Caco-2 (cell line): ENCODE measurements at regions not wholly inside any gene's neighbourhood (a gene's known extent, or its start where the extent isn't known, plus 50 kb on each side); places are given as distances from the start of the nearest gene placed in this dataset.

Experiments used
- BruUV-seq: library from RNA; stranded (reverse); fragments of 400-500 nt; replicated peaks from 2 replicates; lab custom pipeline; 2021; lab: Mats Ljungman, UMichigan
- CTCF ChIA-PET: fragments of 300-600 bp; sonication (Branson Sonifier 250); formaldehyde crosslinking; loops from one replicate; lab custom pipeline; 2022; ENCODE audit warnings: antibody characterized with exemption; lab: Charles Lee
- POLR2A ChIA-PET: fragments of 300-600 bp; sonication (Branson Sonifier 250); formaldehyde crosslinking; loops from one replicate; lab custom pipeline; 2022; ENCODE audit warnings: antibody characterized with exemption; lab: Charles Lee
- DNase-seq, 2 experiments: peaks; one replicate each; pipeline versions ENCODE4 v3.0.0 to v3.0.0-alpha.2; 2020 to 2022
- H3K27me3 ChIP-seq: replicated peaks from 2 replicates; pipeline ENCODE4 v1.6.0; 2011; ENCODE audit warnings: low read length; ENCODE audit not compliant: control insufficient read depth, insufficient read depth
- H3K36me3 ChIP-seq: 2 replicates; pipeline ENCODE4 v1.5.1; 2011; ENCODE audit warnings: low read length; ENCODE audit not compliant: control insufficient read depth, insufficient read depth
- H3K4me1 ChIP-seq: fragments of 250-450 bp; sonication (Bioruptor Pico); 2 replicates; pipeline ENCODE4 v1.5.1; 2020; ENCODE audit warnings: mild to moderate bottlenecking
- H3K4me3 ChIP-seq: 2 replicates; pipeline ENCODE4 v1.5.1; 2011; ENCODE audit warnings: low read depth, mild to moderate bottlenecking, control low read depth, low read length
- H3K9me3 ChIP-seq: fragments of 250-450 bp; sonication (Bioruptor Pico); 2 replicates; pipeline ENCODE4 v1.5.1; 2020; ENCODE audit warnings: mild to moderate bottlenecking, moderate library complexity
- H3K27ac Mint-ChIP-seq: one replicate; pipeline ENCODE4 v1.8.0; 2022; ENCODE audit warnings: mixed read lengths; ENCODE audit not compliant: unreplicated experiment
- H3K27me3 Mint-ChIP-seq: one replicate; pipeline ENCODE4 v1.8.0; 2022; ENCODE audit warnings: mixed read lengths; ENCODE audit not compliant: insufficient read depth, unreplicated experiment
- H3K36me3 Mint-ChIP-seq: one replicate; pipeline ENCODE4 v1.8.0; 2022; ENCODE audit warnings: mild to moderate bottlenecking, mixed read lengths; ENCODE audit not compliant: insufficient read depth, unreplicated experiment
- H3K4me1 Mint-ChIP-seq: one replicate; pipeline ENCODE4 v1.8.0; 2022; ENCODE audit warnings: low read depth, mixed read lengths; ENCODE audit not compliant: unreplicated experiment
- H3K4me3 Mint-ChIP-seq: one replicate; pipeline ENCODE4 v1.8.0; 2022; ENCODE audit warnings: mild to moderate bottlenecking, moderate library complexity, mixed read lengths; ENCODE audit not compliant: unreplicated experiment
- H3K9me3 Mint-ChIP-seq: one replicate; pipeline ENCODE4 v1.8.0; 2022; ENCODE audit warnings: mixed read lengths; ENCODE audit not compliant: unreplicated experiment
- CTCF ChIP-seq, 2 experiments: fragments of 200-600 bp in 1 of 2; IDR thresholded peaks; 1 replicate in 1 of 2; 2 replicates in 1 of 2; pipeline versions ENCODE4 v1.5.1 to v1.8.0; 2011 to 2022; ENCODE audit warnings: antibody characterized with exemption in 1 of 2, control low read depth in 1 of 2, inconsistent platforms in 1 of 2, low read depth in 1 of 2, low read length in 1 of 2, mild to moderate bottlenecking in 1 of 2, moderate library complexity in 1 of 2; ENCODE audit not compliant: insufficient read depth in 1 of 2, severe bottlenecking in 1 of 2, unreplicated experiment in 1 of 2
- intact Hi-C: fragments of 100-400 bp; cut with micrococcal nuclease; formaldehyde crosslinking; loops from one replicate; pipeline ENCODE4 v1.10.0; 2022; ENCODE audit not compliant: unreplicated experiment

- no peaks in the 10 kb centered on the region for H3K27me3 Mint-ChIP-seq
- CTCF ChIA-PET, result no interaction called here
- Histone ChIP-seq H3K4me1 (no peaks in the 10 kb centered on the region), H3K4me3 (no peak overlapping the region), H3K9me3 (no peaks in the 10 kb centered on the region), H3K27me3 (no peaks in the 10 kb centered on the region), H3K36me3 (no peaks in the 10 kb centered on the region)
- TF ChIP-seq CTCF (IDR thresholded peaks at IDR 0.05; ENCODE audit: insufficient read depth in 1 of 2, low read depth in 1 of 2, low read length in 1 of 2, severe bottlenecking in 1 of 2, unreplicated experiment in 1 of 2), result no peak
- intact Hi-C loops, result no loop called here
- H3K4me3 Mint-ChIP-seq, result no peak overlapping the region
- no peak overlapping the region for H3K27ac Mint-ChIP-seq
- POLR2A ChIA-PET, result no interaction called here
- no peaks in the 10 kb centered on the region for H3K36me3 Mint-ChIP-seq
- no peak for DNase-seq
- BruUV-seq, result no TSS peak
- H3K4me1 Mint-ChIP-seq, result no peaks in the 10 kb centered on the region
- H3K9me3 Mint-ChIP-seq, result no peaks in the 10 kb centered on the region
Measured at GRCh38 chr9:11158063-11158462, 545.3 kb upstream of the PTPRD start.

- POLR2A ChIA-PET, result no interaction called here
Measured at GRCh38 chr9:11158676-11159075, 545.9 kb upstream of the PTPRD start.

GRCh38 chr9:11159318-11159862 is 546.6 kb upstream of the PTPRD start:
- intact Hi-C loops, result no loop called here
- Histone ChIP-seq H3K4me3 (no peak overlapping the region), H3K4me1 (no peaks in the 10 kb centered on the region), H3K27me3 (no peaks in the 10 kb centered on the region), H3K9me3 (no peaks in the 10 kb centered on the region), H3K36me3 (no peaks in the 10 kb centered on the region)
- Mint-ChIP-seq H3K4me1 (no peaks in the 10 kb centered on the region), H3K36me3 (no peaks in the 10 kb centered on the region), H3K4me3 (no peak overlapping the region), H3K27me3 (no peaks in the 10 kb centered on the region), H3K9me3 (no peaks in the 10 kb centered on the region), H3K27ac (no peak overlapping the region)
- no peak for TF ChIP-seq CTCF (IDR thresholded peaks at IDR 0.05; ENCODE audit: insufficient read depth in 1 of 2, low read depth in 1 of 2, low read length in 1 of 2, severe bottlenecking in 1 of 2, unreplicated experiment in 1 of 2)
- BruUV-seq, result no TSS peak
- DNase-seq, result no peak
- ChIA-PET CTCF (no interaction called here), POLR2A (no interaction called here)

More at GRCh38 chr9:11158676-11159075, 545.9 kb upstream of the PTPRD start:
- no peak overlapping the region for H3K4me3 Mint-ChIP-seq
- H3K9me3 Mint-ChIP-seq, result no peaks in the 10 kb centered on the region
- no peaks in the 10 kb centered on the region for H3K27me3 Mint-ChIP-seq
- intact Hi-C loops, result no loop called here
- DNase-seq, result no peak
- no peaks in the 10 kb centered on the region for H3K9me3 ChIP-seq
- H3K4me1 Mint-ChIP-seq, result no peaks in the 10 kb centered on the region
- no peaks in the 10 kb centered on the region for H3K36me3 Mint-ChIP-seq
- H3K4me1 ChIP-seq, result no peaks in the 10 kb centered on the region
- no peaks in the 10 kb centered on the region for H3K27me3 ChIP-seq
- no peak for TF ChIP-seq CTCF (IDR thresholded peaks at IDR 0.05; ENCODE audit: insufficient read depth in 1 of 2, low read depth in 1 of 2, low read length in 1 of 2, severe bottlenecking in 1 of 2, unreplicated experiment in 1 of 2)
- no peak overlapping the region for H3K27ac Mint-ChIP-seq
- H3K36me3 ChIP-seq, result no peaks in the 10 kb centered on the region
- no TSS peak for BruUV-seq
- CTCF ChIA-PET, result no interaction called here
- no peak overlapping the region for H3K4me3 ChIP-seq
